Activated CD4-positive, alpha-beta T cell treated with anti-CD3 and anti-CD28 coated beads for 36 hours (primary cell): ENCODE measurements at regions not wholly inside any gene's neighbourhood (a gene's known extent, or its start where the extent isn't known, plus 50 kb on each side); places are given as distances from the start of the nearest gene placed in this dataset.

Experiments used
- ATAC-seq: fragments of 200-7000 bp; cut with Tn5 transposase; one replicate; pipeline ENCODE4 v1.10.0; 2021; ENCODE audit warnings: mild to moderate bottlenecking, moderate library complexity
- CTCF ChIA-PET: fragments of 350-600 bp; sonication (Branson Sonifier 250); formaldehyde crosslinking; loops from one replicate; lab custom pipeline; 2021; ENCODE audit warnings: antibody characterized with exemption; lab: Charles Lee
- POLR2A ChIA-PET: fragments of 350-600 bp; sonication (Branson Sonifier 250); formaldehyde crosslinking; loops from one replicate; lab custom pipeline; 2021; ENCODE audit warnings: antibody characterized with exemption, inconsistent platforms; lab: Charles Lee
- DNase-seq: peaks from one replicate; pipeline ENCODE4 v3.0.0-alpha.2; 2020
- H3K27ac Mint-ChIP-seq: one replicate; pipeline ENCODE4 v1.8.0; 2021; ENCODE audit warnings: mixed read lengths
- H3K27me3 Mint-ChIP-seq: one replicate; pipeline ENCODE4 v1.8.0; 2021; ENCODE audit warnings: mixed read lengths
- H3K36me3 Mint-ChIP-seq: one replicate; pipeline ENCODE4 v1.8.0; 2021; ENCODE audit warnings: low read depth, mixed read lengths
- H3K4me1 Mint-ChIP-seq: one replicate; pipeline ENCODE4 v1.8.0; 2021; ENCODE audit warnings: mixed read lengths
- H3K4me3 Mint-ChIP-seq: one replicate; pipeline ENCODE4 v1.8.0; 2021; ENCODE audit warnings: mild to moderate bottlenecking, moderate library complexity, mixed read lengths
- H3K9me3 Mint-ChIP-seq: one replicate; pipeline ENCODE4 v1.8.0; 2021; ENCODE audit warnings: low read depth, mixed read lengths
- intact Hi-C, 2 experiments: fragments of 100-400 bp; cut with DNase I in 1 of 2; cut with micrococcal nuclease in 1 of 2; formaldehyde crosslinking; loops; one replicate each; pipeline versions ENCODE4 v1.14.2 to v1.15.1; 2022 to 2024; cut with DNase I, micrococcal nuclease

DNA sequence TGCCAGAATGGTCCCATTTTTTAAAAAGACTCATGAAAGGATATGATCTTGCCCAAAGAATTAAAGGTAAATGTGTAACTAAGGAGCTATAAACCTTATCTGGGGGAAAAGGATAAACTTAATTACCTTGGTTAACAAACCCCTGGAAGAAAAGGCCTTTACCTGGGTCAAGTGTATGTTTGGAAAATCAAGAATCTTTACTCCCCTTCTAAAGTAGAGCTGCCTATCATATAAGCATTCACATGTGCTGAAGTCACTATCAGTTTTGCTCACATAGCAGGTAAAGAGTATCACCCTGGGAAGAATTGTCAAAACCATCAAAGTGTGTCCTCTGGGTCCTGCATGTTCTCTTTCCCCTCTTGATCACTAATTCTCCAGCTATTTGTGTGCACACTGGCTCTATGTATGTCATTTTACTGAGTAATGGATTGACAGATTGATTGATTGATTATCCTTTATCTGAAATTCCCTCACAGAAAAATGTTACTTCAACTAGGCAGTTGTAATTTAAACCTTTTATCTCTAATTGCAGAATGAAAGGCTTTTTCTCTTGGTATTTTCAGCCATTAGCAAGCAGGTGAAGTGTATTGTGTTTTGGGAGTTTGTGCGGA is 199.4 kb downstream of the NOL4 start:
- no peaks in the 10 kb centered on the region for H3K4me1 Mint-ChIP-seq

DNA sequence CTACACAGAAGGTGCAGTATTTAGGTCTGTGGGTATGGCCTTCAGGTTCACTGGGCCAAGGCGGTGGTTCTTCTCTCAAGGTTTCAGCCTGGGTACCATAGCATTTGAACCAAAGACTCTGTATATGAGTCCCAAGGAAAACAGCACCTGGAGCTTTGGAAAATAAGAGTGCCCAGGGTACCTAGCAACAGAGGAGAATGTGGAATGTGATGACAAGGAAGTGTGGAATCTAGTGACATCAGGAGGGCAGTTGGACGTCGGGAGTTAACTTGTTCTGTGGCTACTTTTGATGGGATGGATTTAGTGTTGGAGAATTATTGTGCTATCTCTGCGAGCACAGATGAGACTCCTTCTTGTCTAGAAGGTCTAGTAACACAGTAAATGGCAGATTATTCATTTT is 201.2 kb downstream of the NOL4 start:
- Mint-ChIP-seq H3K4me3 (no peak overlapping the region), H3K4me1 (no peaks in the 10 kb centered on the region), H3K36me3 (no peaks in the 10 kb centered on the region), H3K27me3 (no peaks in the 10 kb centered on the region), H3K9me3 (peaks cover 8% of the 10 kb centered on the region), H3K27ac (no peak overlapping the region)
- CTCF ChIA-PET, result no interaction called here
- DNase-seq (no peak), ATAC-seq (no peak)
- POLR2A ChIA-PET, result no interaction called here
- intact Hi-C loops, result no loop called here

More for the DNA sequence above, 199.4 kb downstream of the NOL4 start:
- ChIA-PET CTCF (no interaction called here), POLR2A (no interaction called here)
- Mint-ChIP-seq H3K4me3 (no peak overlapping the region), H3K27ac (no peak overlapping the region), H3K36me3 (no peaks in the 10 kb centered on the region), H3K27me3 (no peaks in the 10 kb centered on the region), H3K9me3 (peaks cover 11% of the 10 kb centered on the region)
- no peak for ATAC-seq
- intact Hi-C loops, result no loop called here
- DNase-seq, result no peak

DNA sequence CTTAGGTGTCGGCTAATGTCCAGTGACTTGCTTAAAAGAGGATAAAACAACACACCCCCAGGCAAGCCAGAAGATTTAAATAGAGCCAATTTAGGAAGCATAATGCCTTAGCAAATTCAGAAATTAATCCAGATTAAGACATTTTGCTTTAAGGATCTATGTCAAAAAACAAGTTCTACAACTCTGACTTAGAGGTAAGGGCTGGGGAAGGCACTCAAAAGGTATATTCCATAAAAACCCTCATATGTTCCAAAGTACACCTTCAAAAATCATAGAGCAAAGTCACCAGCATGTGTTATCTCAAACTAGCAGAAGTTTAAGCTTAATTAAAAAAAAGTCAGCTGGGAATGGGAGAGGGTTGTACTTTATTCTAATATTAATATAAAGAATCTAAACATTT is 206.4 kb downstream of the NOL4 start:
- DNase-seq (no peak), ATAC-seq (no peak)
- ChIA-PET POLR2A (no interaction called here), CTCF (interaction anchor here (2.1 kb wide), 1 partner anchor 9 kb away, joined by 5 read pairs; no protein-coding TSS in a partner anchor)
- Mint-ChIP-seq H3K4me1 (no peaks in the 10 kb centered on the region), H3K4me3 (no peak overlapping the region), H3K9me3 (peaks cover 6% of the 10 kb centered on the region), H3K36me3 (no peaks in the 10 kb centered on the region), H3K27ac (no peak overlapping the region), H3K27me3 (no peaks in the 10 kb centered on the region)
- intact Hi-C loops, result no loop called here

DNA sequence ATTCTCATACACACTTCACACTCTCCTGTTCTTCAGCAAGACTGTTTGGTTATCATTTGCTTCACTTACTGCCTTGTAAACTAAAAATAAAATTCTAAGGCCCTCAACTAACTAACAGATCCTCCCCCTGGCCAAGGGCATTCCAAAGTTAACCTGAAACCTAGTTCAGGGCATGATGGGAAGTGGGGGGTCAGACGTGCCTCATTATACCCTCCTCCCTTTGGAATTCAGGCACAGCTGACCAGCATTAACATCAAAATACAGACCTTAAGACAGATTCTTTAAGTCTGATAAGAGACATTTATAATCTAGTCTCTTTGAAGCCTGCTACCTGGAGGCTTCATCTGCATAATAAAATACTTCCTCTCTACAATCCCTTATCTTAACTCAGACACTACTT is 221.0 kb downstream of the NOL4 start:
- DNase-seq (no peak), ATAC-seq (no peak)
- intact Hi-C loops, result no loop called here
- POLR2A ChIA-PET, result no interaction called here
- Mint-ChIP-seq H3K4me3 (no peak overlapping the region), H3K4me1 (no peaks in the 10 kb centered on the region), H3K27ac (no peak overlapping the region), H3K36me3 (no peaks in the 10 kb centered on the region), H3K9me3 (peaks cover 3% of the 10 kb centered on the region), H3K27me3 (no peaks in the 10 kb centered on the region)
- CTCF ChIA-PET, result no interaction called here

DNA sequence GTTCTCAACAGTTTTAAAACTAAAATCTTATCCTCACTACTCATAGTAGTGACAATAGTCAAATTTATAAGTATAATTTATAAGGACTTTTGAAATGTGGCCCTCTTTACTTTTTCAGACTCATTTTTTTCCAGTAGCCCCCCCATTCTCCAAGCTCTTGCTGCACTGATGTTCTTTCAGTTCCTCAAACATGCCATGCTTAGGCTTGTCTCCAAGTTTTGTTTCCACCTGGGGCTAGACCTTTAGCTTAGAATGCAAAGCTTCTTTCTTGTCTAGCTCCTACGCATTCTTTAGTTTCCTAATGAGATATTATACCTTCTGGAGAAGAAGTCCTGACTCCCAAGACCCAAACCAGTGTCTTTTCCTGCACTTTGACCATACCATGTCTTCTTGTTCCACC is 222.6 kb downstream of the NOL4 start:
- no peaks in the 10 kb centered on the region for H3K36me3 Mint-ChIP-seq
- ChIA-PET POLR2A (no interaction called here), CTCF (no interaction called here)
- H3K9me3 Mint-ChIP-seq, result peaks cover 3% of the 10 kb centered on the region
- no peak for ATAC-seq
- H3K27me3 Mint-ChIP-seq, result no peaks in the 10 kb centered on the region
- no peak overlapping the region for H3K4me3 Mint-ChIP-seq
- H3K4me1 Mint-ChIP-seq, result no peaks in the 10 kb centered on the region
- DNase-seq, result no peak
- intact Hi-C loops, result no loop called here
- no peak overlapping the region for H3K27ac Mint-ChIP-seq

- ATAC-seq (no peak), DNase-seq (no peak)
- Mint-ChIP-seq H3K4me1 (no peaks in the 10 kb centered on the region), H3K4me3 (no peak overlapping the region), H3K9me3 (peaks cover 3% of the 10 kb centered on the region), H3K27me3 (no peaks in the 10 kb centered on the region), H3K36me3 (no peaks in the 10 kb centered on the region), H3K27ac (no peak overlapping the region)
- ChIA-PET CTCF (no interaction called here), POLR2A (no interaction called here)
- intact Hi-C loops, result no loop called here
These were observed 223.3 kb downstream of the NOL4 start for GRCh38 chr18:34001376-34001775.

DNA sequence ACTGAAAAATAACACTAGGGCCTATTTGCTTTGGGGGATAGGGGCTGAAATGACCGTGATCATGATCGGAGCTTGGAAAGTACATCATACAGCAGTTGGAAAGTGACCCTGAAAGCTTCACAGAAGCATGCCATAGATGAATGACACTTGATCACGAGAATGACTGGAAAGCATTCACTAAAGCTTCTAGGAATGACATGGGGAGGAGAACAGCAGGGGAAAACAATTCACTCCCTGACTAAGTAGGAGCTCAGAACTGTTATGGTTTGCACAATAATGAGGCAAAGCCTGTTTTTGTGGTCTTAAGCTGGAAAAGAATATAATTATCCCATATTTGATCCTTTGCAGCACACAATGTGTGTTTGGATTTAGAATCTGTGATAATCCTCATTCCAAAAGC is 237.5 kb downstream of the NOL4 start:
- POLR2A ChIA-PET, result no interaction called here
- ATAC-seq, result no peak
- Mint-ChIP-seq H3K4me1 (no peaks in the 10 kb centered on the region), H3K27ac (no peak overlapping the region), H3K27me3 (no peaks in the 10 kb centered on the region), H3K36me3 (no peaks in the 10 kb centered on the region), H3K4me3 (no peak overlapping the region), H3K9me3 (peaks cover 3% of the 10 kb centered on the region)
- intact Hi-C loops, result no loop called here
- CTCF ChIA-PET, result no interaction called here
- no peak for DNase-seq

- POLR2A ChIA-PET, result no interaction called here
- DNase-seq (no peak), ATAC-seq (no peak)
- no peaks in the 10 kb centered on the region for H3K4me1 Mint-ChIP-seq
- no peak overlapping the region for H3K27ac Mint-ChIP-seq
- no peaks in the 10 kb centered on the region for H3K27me3 Mint-ChIP-seq
- CTCF ChIA-PET, result no interaction called here
- intact Hi-C loops, result no loop called here
- H3K9me3 Mint-ChIP-seq, result no peaks in the 10 kb centered on the region
- H3K36me3 Mint-ChIP-seq, result no peaks in the 10 kb centered on the region
- H3K4me3 Mint-ChIP-seq, result no peak overlapping the region
These were observed 241.6 kb downstream of the NOL4 start for GRCh38 chr18:33983126-33983525.

- H3K4me1 Mint-ChIP-seq, result no peaks in the 10 kb centered on the region
- CTCF ChIA-PET, result no interaction called here
- no peak overlapping the region for H3K4me3 Mint-ChIP-seq
- no peaks in the 10 kb centered on the region for H3K36me3 Mint-ChIP-seq
- H3K27me3 Mint-ChIP-seq, result no peaks in the 10 kb centered on the region
- H3K27ac Mint-ChIP-seq, result no peak overlapping the region
- H3K9me3 Mint-ChIP-seq, result no peaks in the 10 kb centered on the region
- POLR2A ChIA-PET, result no interaction called here
- DNase-seq (no peak), ATAC-seq (no peak)
- intact Hi-C loops, result no loop called here
These were observed 264.3 kb downstream of the NOL4 start for GRCh38 chr18:33960417-33960816.

DNA sequence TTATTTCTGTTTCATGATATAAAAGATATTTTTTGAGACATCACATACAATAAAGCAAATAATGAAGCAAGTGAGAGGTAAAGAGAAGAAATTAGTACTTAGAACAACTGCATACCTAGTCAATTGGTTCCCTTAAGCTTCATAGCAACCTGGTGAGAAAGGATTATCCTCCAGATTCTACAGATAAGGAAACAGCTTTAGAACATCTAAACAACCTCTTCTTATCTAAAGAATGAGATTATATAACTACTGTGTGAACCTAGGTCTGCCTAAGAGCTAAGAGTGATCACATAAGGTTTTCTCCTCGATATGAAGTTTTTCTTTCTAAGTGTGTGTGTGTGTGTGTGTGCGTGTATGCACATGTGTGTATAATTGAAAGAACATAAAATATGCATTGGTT is 265.1 kb downstream of the NOL4 start:
- Mint-ChIP-seq H3K4me3 (no peak overlapping the region), H3K27ac (no peak overlapping the region), H3K27me3 (no peaks in the 10 kb centered on the region), H3K9me3 (no peaks in the 10 kb centered on the region), H3K36me3 (no peaks in the 10 kb centered on the region), H3K4me1 (no peaks in the 10 kb centered on the region)
- ChIA-PET POLR2A (no interaction called here), CTCF (no interaction called here)
- ATAC-seq (no peak), DNase-seq (no peak)
- intact Hi-C loops, result no loop called here

DNA sequence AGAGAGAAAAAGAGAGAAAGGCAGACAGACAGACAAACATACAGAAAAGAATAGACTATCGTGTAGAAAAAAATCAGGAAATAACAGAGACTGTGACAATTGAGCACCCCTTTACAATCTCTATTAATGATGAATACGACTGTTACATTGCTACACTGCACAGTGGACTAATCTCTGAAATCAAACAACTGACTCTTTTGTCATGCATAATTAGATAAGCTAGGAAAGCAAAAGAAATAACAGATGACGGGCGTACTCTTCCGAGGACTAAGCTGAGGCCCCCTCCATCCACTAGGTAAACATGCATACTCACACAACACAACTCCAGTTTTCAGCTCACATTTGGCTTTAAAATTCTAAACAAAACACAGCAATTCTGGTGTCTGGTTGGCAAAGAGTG is 267.0 kb downstream of the NOL4 start:
- H3K27me3 Mint-ChIP-seq, result no peaks in the 10 kb centered on the region
- no peaks in the 10 kb centered on the region for H3K9me3 Mint-ChIP-seq
- H3K4me1 Mint-ChIP-seq, result no peaks in the 10 kb centered on the region
- no peak overlapping the region for H3K27ac Mint-ChIP-seq
- POLR2A ChIA-PET, result no interaction called here
- DNase-seq, result no peak
- intact Hi-C loops, result no loop called here
- CTCF ChIA-PET, result no interaction called here
- ATAC-seq, result no peak
- no peak overlapping the region for H3K4me3 Mint-ChIP-seq
- H3K36me3 Mint-ChIP-seq, result no peaks in the 10 kb centered on the region

GRCh38 chr18:33951031-33951430 is 273.7 kb downstream of the NOL4 start:
- Mint-ChIP-seq H3K27ac (no peak overlapping the region), H3K27me3 (no peaks in the 10 kb centered on the region), H3K4me3 (no peak overlapping the region), H3K36me3 (no peaks in the 10 kb centered on the region), H3K9me3 (no peaks in the 10 kb centered on the region), H3K4me1 (no peaks in the 10 kb centered on the region)
- DNase-seq, result no peak
- ChIA-PET CTCF (no interaction called here), POLR2A (no interaction called here)
- intact Hi-C loops, result no loop called here
- no peak for ATAC-seq

GRCh38 chr18:33946336-33946735 is 278.4 kb downstream of the NOL4 start:
- no peaks in the 10 kb centered on the region for H3K4me1 Mint-ChIP-seq
- H3K4me3 Mint-ChIP-seq, result no peak overlapping the region

More at GRCh38 chr18:33946336-33946735, 278.4 kb downstream of the NOL4 start:
- ChIA-PET POLR2A (no interaction called here), CTCF (no interaction called here)
- H3K27me3 Mint-ChIP-seq, result no peaks in the 10 kb centered on the region
- intact Hi-C loops, result no loop called here
- H3K36me3 Mint-ChIP-seq, result no peaks in the 10 kb centered on the region
- DNase-seq, result no peak
- no peak overlapping the region for H3K27ac Mint-ChIP-seq
- peaks cover 1% of the 10 kb centered on the region for H3K9me3 Mint-ChIP-seq
- ATAC-seq, result no peak
